Natural killer cell treated with Interleukin-12 subunit alpha and Interleukin-12 subunit beta and Interleukin-15 and Interleukin-18, amount 100 ng/mL, for 72 hours (primary cell): ENCODE measurements at regions not wholly inside any gene's neighbourhood (a gene's known extent, or its start where the extent isn't known, plus 50 kb on each side); places are given as distances from the start of the nearest gene placed in this dataset.

Experiments used
- ATAC-seq, 2 donors: fragments of 150-1000 bp; cut with Tn5 transposase in 1 of 2; sonication (Bioruptor Pico), chemical (Tn5 transposase) in 1 of 2; 2 replicates each; pipeline ENCODE4 v1.10.0; 2021
- DNase-seq: peaks from one replicate; pipeline ENCODE4 v3.0.0; 2022; ENCODE audit warnings: low spot score
- H3K27ac Mint-ChIP-seq, 2 donors: 1 replicate in 1 of 2; 2 replicates in 1 of 2; pipeline ENCODE4 v1.8.0; 2022; ENCODE audit warnings: mixed read lengths in 2 of 2, mild to moderate bottlenecking in 1 of 2, moderate library complexity in 1 of 2
- H3K27me3 Mint-ChIP-seq, 2 donors: 1 replicate in 1 of 2; 2 replicates in 1 of 2; pipeline ENCODE4 v1.8.0; 2022; ENCODE audit warnings: mixed read lengths in 2 of 2
- H3K36me3 Mint-ChIP-seq: one replicate; pipeline ENCODE4 v1.8.0; 2022; ENCODE audit warnings: mixed read lengths
- H3K4me1 Mint-ChIP-seq, 2 donors: 1 replicate in 1 of 2; 2 replicates in 1 of 2; pipeline ENCODE4 v1.8.0; 2022; ENCODE audit warnings: low read depth in 2 of 2, mixed read lengths in 2 of 2, mild to moderate bottlenecking in 1 of 2
- H3K4me3 Mint-ChIP-seq: one replicate; pipeline ENCODE4 v1.8.0; 2022; ENCODE audit warnings: mixed read lengths
- H3K9me3 Mint-ChIP-seq: 2 replicates; pipeline ENCODE4 v1.8.0; 2022; ENCODE audit warnings: mixed read lengths

DNA sequence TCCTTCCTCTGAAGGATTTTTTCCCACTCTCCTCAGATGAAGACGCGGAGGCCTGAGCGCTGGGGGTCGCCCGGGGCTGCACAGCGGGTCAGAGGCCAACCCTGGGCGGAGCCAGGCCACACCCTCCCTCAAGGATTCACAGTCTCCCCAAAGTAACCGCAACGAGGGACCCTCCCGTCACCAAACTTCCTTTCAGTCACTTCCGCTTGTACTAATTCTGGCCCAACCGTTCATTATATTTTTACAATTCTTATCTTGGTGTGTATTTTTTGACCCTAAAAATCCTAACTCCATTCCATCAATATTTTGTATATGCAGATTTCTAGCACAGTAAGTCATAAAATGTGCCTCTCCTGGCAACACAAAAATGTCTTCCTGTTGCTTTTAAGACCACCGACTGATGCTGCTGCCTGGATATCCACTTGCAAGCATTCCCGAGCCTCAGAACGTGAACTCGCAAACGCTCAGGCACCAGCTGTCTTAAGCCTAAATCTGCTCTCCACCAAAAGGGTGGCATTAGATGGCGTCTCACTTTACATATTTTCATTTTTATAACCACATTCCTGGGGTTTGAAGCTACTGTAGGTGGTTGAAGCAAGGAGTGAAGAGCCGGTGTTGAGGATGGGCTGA is 128.0 kb downstream of the DLL1 start:
- peaks cover 4% of the 10 kb centered on the region for H3K9me3 Mint-ChIP-seq
- H3K4me3 Mint-ChIP-seq = peak overlapping the region; percentile 9
- H3K27me3 Mint-ChIP-seq = peaks cover under 1 to 9% of the 10 kb centered on the region in 2 donors
- H3K36me3 Mint-ChIP-seq = no peaks in the 10 kb centered on the region
- H3K27ac Mint-ChIP-seq = no peak overlapping the region
- peaks cover 11 to 12% of the 10 kb centered on the region in 2 donors for H3K4me1 Mint-ChIP-seq
- DNase-seq = peak; percentile 8
- no peak for ATAC-seq

GRCh38 chr6:170162011-170162774 is 128.7 kb downstream of the DLL1 start:
- no peaks in the 10 kb centered on the region for H3K36me3 Mint-ChIP-seq
- no peak for ATAC-seq

DNA sequence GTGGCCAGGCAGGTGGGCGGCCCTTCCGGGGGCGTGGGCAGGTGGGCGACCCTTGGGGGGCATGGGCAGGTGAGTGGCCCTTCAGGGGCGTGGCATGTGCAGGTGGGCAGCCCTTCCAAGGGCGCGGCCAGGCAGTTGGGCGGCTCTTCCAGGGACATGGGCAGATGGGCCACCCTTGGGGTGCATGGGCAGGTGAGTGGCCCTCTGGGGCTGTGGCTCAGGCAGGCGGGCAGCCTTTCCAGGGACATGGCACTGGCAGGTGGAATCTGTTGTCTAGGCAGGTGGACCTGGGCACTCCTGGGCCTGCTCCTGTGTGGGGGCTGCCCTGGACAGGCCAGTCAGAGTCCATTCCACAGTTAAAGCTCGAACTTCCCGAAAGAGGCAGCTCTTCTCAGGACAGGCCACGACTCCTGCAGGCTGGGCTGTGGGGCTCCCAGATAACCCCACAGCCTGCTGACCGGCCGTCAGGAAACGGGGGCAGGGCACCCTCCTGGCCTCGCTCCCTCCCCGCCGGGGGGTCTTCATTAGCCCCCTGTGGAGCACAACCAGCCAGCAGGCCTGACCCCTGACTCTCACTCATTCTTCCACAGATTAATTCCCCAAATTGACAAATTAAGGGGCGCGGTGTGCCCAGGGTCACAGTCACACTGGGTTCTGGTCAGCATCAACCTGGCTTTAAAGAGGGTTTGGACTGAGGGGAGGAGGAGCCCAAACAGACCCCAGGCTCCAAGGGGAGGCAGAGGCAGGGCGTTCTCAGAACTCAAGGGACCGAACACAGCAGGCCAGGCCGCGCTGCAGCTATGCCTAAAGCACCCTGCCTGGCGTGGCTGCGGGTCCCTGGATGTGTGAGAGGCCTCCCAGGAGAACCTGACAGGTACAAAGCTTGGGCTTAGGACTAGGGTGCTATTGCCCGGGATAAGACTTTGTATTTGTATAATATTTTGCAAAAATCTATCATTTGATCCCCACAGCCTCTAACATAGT is 130.0 kb downstream of the DLL1 start:
- H3K4me3 Mint-ChIP-seq = no peak overlapping the region
- no peaks in the 10 kb centered on the region for H3K36me3 Mint-ChIP-seq
- H3K27me3 Mint-ChIP-seq = peaks cover 6 to 8% of the 10 kb centered on the region in 2 donors
- ATAC-seq (no peak), DNase-seq (peak; percentile 54)
- H3K27ac Mint-ChIP-seq = no peak overlapping the region
- H3K9me3 Mint-ChIP-seq = peaks cover 4% of the 10 kb centered on the region
- peaks cover 12 to 15% of the 10 kb centered on the region in 2 donors for H3K4me1 Mint-ChIP-seq

More at GRCh38 chr6:170162011-170162774, 128.7 kb downstream of the DLL1 start:
- Mint-ChIP-seq H3K4me1 (peaks cover 12 to 15% of the 10 kb centered on the region in 2 donors), H3K27me3 (peaks cover 7 to 9% of the 10 kb centered on the region in 2 donors), H3K4me3 (no peak overlapping the region), H3K9me3 (peaks cover 4% of the 10 kb centered on the region), H3K27ac (no peak overlapping the region)
- peak; percentile 54 for DNase-seq

GRCh38 chr6:170160031-170160627 is 130.7 kb downstream of the DLL1 start:
- Mint-ChIP-seq H3K9me3 (peaks cover 4% of the 10 kb centered on the region), H3K27me3 (peaks cover 0 to 8% of the 10 kb centered on the region in 2 donors), H3K36me3 (no peaks in the 10 kb centered on the region), H3K27ac (no peak overlapping the region), H3K4me3 (no peak overlapping the region), H3K4me1 (peaks cover 12 to 15% of the 10 kb centered on the region in 2 donors)
- DNase-seq = peak; percentile 42
- ATAC-seq = no peak

DNA sequence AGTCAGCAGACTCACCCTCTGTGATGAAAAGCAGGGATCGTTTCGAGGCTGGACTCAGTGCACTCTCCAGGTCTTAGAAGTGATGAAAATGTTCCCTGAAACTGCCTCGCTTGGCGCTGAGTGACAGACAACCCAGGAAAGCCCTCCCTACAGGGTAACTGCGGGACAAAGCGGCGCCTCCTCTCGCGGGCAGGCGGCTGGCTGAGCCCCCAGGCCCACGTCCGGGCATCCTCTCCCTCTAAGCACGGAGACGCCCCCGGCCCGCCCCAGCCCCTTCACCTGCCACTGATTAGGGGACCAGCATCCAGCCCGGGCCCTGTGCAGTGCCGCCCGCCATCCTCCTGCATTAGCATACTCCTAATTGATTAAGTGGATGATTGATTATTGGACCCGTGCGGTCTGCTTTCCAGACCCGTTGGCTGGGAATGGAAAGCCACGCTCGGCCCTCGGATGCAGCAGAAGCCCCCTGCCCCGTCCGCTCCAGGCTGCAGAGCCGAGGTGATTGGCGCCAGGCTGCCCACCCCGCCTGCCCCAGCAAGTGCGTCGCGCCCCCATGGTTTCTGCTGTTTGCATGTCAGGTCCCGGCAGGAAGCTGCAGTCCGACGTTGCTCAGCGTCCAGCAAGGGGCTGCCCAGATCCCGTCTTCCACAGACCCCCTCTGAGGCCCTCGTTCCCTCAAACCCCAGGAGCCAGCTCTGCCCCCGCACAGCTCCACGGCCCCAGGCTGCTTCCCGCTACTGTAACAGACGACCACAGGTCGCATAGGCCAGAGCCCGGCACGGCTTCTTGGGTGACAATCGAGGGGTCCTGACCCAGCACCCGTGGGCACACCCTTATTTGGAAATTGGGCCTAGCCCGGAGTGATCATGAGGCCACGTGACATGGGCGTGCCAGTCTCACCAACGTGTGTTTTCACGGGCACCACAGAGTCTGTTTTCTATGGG is 131.6 kb downstream of the DLL1 start:
- H3K4me1 Mint-ChIP-seq = peaks cover 12 to 15% of the 10 kb centered on the region in 2 donors
- peaks cover 4% of the 10 kb centered on the region for H3K9me3 Mint-ChIP-seq
- DNase-seq (no peak), ATAC-seq (peak in 1 of 2 donors; percentile 10)
- H3K27ac Mint-ChIP-seq = no peak overlapping the region
- no peaks in the 10 kb centered on the region for H3K36me3 Mint-ChIP-seq
- H3K4me3 Mint-ChIP-seq = no peak overlapping the region
- H3K27me3 Mint-ChIP-seq = peaks cover 0 to 8% of the 10 kb centered on the region in 2 donors

DNA sequence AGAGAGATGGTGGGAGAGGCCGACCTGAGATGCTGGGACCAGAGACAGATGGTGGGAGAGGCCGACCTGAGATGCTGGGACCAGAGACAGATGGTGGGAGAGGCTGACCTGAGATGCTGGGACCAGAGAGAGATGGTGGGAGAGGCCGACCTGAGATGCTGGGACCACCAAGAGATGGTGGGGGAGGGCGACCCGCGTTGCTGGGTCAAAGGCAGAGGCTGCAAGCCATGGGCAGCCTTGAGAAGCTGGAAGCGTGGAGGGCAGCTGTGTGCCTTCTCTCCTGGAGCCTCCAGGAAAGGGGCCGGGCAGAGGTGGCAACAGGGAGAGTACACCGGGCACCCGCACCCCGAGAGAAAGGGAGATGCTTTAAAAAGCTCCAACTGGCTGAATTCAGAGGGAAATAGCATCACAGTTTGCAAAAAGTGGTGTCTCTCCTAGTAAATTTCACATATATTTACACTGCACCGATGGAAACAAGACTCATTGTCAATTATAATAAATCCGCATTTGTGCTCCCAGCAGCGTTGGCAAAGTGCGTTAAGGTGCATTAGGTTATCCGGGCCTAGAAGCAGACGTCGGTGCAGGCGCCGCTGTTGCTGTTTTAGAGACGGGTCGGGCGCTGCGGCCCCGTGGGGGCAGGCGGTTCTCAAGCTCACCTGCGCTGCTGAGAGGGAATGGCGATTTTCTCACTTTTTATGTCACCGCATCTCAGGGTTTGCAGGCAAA is 132.4 kb downstream of the DLL1 start:
- no peaks in the 10 kb centered on the region for H3K36me3 Mint-ChIP-seq
- DNase-seq (no peak), ATAC-seq (no peak)
- H3K27me3 Mint-ChIP-seq = peaks cover 0 to 8% of the 10 kb centered on the region in 2 donors
- H3K4me3 Mint-ChIP-seq = no peak overlapping the region
- H3K27ac Mint-ChIP-seq = peak overlapping the region in 1 of 2 donors; percentile 49
- H3K9me3 Mint-ChIP-seq = no peaks in the 10 kb centered on the region
- peaks cover 7 to 10% of the 10 kb centered on the region in 2 donors for H3K4me1 Mint-ChIP-seq

DNA sequence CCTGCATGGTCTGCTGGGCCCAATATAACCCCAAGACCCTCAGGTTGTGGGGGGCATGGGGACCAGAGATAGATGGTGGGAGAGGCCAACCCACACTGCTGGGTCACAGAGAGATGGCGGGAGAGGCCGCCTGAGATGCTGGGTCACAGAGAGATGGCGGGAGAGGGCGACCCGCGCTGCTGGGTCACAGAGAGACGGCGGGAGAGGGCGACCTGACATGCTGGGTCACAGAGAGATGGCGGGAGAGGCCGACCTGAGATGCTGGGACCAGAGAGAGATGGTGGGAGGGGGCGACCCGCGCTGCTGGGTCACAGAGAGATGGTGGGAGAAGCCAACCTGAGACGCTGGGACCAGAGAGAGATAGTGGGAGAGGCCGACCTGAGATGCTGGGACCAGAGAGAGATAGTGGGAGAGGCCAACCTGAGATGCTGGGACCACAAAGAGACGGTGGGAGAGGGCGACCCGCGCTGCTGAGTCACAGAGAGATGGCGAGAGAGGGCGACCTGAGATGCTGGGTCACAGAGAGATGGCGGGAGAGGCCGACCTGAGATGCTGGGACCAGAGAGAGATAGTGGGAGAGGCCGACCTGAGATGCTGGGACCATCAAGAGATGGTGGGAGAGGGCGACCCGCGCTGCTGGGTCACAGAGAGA is 133.2 kb downstream of the DLL1 start:
- Mint-ChIP-seq H3K27me3 (peaks cover 0 to 8% of the 10 kb centered on the region in 2 donors), H3K4me1 (peaks cover 1 to 7% of the 10 kb centered on the region in 2 donors), H3K27ac (peak overlapping the region in 1 of 2 donors; percentile 49), H3K9me3 (no peaks in the 10 kb centered on the region), H3K4me3 (no peak overlapping the region), H3K36me3 (no peaks in the 10 kb centered on the region)
- ATAC-seq (no peak), DNase-seq (peak; percentile 45)

- peaks cover 0 to 14% of the 10 kb centered on the region in 2 donors for H3K4me1 Mint-ChIP-seq
- peak in 1 of 2 donors; percentile 14 for ATAC-seq
- H3K27me3 Mint-ChIP-seq = peaks cover 0 to 8% of the 10 kb centered on the region in 2 donors
- H3K4me3 Mint-ChIP-seq = no peak overlapping the region
- DNase-seq = peak; percentile 56
- no peaks in the 10 kb centered on the region for H3K9me3 Mint-ChIP-seq
- H3K36me3 Mint-ChIP-seq = no peaks in the 10 kb centered on the region
- peak overlapping the region in 1 of 2 donors; percentile 49 for H3K27ac Mint-ChIP-seq
Observed at GRCh38 chr6:170156448-170157375, 134.2 kb downstream of the DLL1 start.

DNA sequence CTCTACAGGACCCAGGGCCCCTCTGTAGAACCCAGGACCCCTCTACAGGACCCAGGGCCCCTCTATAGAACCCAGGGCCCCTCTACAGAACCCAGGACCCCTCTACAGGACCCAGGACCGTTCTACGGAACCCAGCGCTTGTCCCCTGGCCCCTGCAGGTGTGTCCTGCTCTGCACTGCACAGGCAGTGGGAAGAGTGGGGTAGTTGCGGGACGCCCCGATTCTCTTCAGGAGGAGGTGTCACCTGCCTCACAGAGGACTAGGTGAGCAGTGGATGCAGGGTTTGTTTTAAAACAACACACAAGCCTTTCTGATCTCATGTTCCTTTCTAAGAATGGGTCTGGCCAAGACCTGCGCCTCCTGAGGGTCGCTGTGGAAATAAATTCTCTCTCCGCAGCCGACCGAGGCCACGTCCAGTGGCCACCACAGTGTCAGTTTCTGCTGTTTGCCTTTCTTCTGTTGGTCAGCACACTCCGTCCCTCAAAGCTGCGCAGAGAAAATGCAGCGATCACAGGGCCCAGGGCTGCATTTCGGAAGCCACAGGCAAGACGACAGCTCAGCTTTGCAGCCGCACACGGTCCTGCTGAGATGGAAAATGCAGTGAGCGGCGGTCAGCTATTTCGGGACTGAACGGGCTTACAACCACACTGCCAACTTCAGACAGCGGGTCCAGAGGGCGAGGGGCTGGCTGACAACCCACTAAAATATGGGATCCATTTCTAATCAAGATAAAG is 135.2 kb downstream of the DLL1 start:
- no peak overlapping the region for H3K27ac Mint-ChIP-seq
- DNase-seq = peak; percentile 35
- H3K36me3 Mint-ChIP-seq = no peaks in the 10 kb centered on the region
- H3K27me3 Mint-ChIP-seq = peaks cover 9 to 19% of the 10 kb centered on the region in 2 donors
- no peak for ATAC-seq
- no peaks in the 10 kb centered on the region for H3K9me3 Mint-ChIP-seq
- no peak overlapping the region for H3K4me3 Mint-ChIP-seq
- peaks cover 0 to 16% of the 10 kb centered on the region in 2 donors for H3K4me1 Mint-ChIP-seq
